ENCODE measurements at regions not wholly inside any gene's neighbourhood (a gene's known extent, or its start where the extent isn't known, plus 50 kb on each side); places are given as distances from the start of the nearest gene placed in this dataset.
"Not testable (repeated sequence)": the region's sequence is repeated elsewhere in the genome, so short reads cannot be mapped to it uniquely, and the experiment has no call there.

DNA sequence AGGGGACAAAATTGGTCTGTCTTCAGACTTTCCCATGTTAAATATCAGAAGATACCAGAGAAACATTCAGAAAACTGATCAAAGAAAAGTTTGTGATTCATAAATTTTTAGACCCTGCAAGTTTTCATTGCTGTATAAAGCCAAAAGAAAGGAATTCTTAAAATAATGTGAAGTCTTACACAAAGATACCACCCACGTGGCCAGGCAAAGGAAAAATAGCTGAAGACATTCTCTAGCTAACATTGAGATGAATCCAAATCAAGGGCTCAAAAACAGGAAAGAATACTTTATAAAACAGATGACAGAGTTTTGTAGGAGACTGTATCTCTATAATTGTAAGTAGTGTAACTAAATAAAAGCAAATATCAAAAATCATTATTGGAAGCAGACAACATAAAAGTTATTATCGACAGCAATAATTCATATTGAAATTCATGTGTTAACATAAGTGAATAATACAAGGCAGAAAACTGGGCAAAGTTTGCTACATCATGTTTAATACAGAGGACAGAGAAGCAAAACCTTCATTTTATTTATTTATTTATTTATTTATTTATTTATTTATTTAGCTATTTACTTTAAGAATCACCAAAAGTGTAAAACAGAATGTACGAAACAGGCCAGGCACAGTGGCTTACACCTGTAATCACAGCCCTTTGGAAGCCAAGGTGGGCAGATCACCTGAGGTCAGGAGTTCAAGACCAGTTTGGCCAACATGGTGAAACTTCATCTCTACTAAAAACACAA lies 204.6 kb upstream of the SLIT2 start:
- DNase-seq (ENCODE audit: low read depth): no peak

- no peak for DNase-seq (ENCODE audit: low read depth)
Measured at GRCh38 chr4:20046179-20046578, 205.5 kb upstream of the SLIT2 start.

DNA sequence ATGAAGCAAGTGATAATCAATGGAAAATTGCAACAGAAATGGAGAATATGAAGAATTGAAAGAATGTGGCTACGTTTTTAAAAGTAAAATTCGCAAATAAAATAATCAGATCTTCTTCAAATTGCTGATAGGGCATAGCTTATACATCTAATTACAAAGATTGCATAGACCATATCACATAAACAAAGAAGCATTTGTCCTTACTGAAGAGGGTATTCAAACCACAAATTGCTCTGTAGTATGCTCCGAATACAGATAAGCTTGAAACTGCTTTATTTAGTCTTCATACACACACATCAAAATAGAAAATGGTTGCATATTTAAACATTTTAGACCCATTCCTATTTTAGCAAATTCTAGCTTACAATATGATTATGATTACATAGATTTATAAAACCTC lies 206.7 kb upstream of the SLIT2 start:
- no peak for DNase-seq (ENCODE audit: low read depth)

GRCh38 chr4:20044502-20044911 lies 207.2 kb upstream of the SLIT2 start:
- DNase-seq (ENCODE audit: low read depth): no peak

DNA sequence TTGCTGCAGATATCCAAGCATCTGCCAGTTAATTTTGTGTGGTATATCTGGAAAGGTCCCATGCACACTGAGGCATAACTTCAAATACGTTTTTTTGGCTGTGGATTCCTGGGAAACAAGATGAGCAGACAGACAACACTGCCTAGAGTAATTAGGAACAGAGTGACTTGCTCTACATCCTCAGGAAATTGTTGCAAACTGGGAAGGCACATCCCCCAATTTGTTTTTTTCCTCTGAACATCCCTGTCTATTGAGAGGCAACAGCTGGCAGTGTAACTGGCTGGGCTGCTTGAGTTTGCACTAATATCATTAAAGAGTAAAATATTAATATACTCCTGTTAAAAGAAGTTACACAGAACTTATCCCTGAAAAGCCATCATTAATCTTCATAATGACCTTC lies 207.7 kb upstream of the SLIT2 start:
- no peak for DNase-seq (ENCODE audit: low read depth)

DNA sequence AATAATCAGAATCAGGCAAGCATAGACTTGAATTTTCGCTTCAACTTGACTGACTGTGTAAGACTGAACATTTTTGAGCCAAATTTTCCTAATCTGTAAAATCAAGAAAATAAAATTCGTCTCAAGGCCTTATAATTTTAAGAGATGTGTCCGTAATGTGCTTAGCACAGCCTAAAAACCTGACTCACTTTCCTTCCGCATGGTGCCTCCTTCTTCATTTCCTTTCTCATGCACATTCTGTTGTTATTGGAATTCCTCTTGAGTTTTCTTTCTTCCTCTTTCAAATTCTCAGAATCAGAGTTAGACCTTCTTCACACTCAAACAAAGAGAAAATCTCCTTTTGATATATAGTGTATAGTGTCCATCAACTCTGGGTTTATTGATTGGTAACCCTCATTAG lies 208.9 kb upstream of the SLIT2 start:
- no peak for DNase-seq (ENCODE audit: low read depth)

- DNase-seq (ENCODE audit: low read depth): no peak
Measured at GRCh38 chr4:20041839-20042407, 209.8 kb upstream of the SLIT2 start.

GRCh38 chr4:20037745-20038144 lies 214.0 kb upstream of the SLIT2 start:
- DNase-seq (ENCODE audit: low read depth): no peak

GRCh38 chr4:20030108-20030507 lies 221.6 kb upstream of the SLIT2 start:
- no peak for DNase-seq (ENCODE audit: low read depth)

GRCh38 chr4:20028645-20029044 lies 223.1 kb upstream of the SLIT2 start:
- no peak for DNase-seq (ENCODE audit: low read depth)

DNA sequence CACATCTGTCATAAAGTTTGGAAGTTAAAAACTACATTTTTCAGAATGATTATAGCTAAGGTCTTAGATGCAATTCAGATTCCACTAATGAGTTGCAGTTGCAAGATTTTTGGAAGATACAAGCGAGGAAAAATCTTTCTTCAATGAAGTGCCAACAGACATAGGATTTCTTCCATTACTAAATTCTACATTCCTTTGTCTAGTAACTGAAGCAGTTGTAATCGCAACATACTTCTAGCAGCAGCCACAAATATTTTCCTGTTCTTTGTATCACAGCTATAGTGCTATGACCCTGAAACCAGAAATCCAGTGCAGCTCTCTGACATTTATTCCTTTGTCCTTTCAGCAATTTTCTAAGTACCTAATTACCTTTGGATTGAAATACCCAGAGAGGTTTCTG lies 225.2 kb upstream of the SLIT2 start:
- DNase-seq (ENCODE audit: low read depth): no peak

DNA sequence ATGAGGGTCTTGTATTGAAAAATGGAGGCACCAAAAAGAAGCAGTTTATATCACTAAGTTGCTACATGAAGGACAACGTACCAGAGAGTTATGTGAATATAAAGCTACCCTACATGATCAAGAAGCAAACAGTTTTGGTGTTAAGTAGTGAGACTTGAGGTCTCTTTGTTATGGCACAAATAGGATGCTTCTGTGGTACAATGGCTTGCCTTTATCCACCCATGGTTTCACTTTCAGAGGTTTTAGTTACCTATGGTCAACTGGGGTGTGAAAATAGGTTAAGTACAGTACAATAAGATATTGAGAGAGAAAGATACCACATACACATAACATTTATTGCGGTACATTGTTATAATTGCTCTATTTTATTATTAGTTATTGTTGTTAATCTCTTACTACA lies 229.2 kb upstream of the SLIT2 start:
- no peak for DNase-seq (ENCODE audit: low read depth)

DNA sequence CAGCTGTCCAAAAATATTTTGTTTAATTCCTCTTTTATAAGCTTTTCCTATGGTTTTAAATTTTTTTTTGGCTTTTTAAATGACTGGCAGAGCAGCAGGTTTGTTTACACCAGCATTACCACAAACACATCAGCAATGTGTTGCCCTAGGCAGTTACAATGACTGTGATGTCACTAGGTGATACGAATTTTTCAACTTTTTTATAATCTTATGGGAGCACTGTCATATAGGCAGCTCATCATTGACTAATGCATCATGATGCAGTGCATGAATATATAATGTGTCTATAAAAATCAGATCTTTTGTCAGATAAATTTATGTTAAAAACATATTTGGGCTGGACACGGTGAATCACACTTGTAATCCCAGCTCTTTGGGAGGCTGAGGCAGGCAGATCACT lies 231.6 kb upstream of the SLIT2 start:
- no peak for DNase-seq (ENCODE audit: low read depth)

- DNase-seq (ENCODE audit: low read depth): no peak
Measured at GRCh38 chr4:20019310-20020015, 232.2 kb upstream of the SLIT2 start.

DNA sequence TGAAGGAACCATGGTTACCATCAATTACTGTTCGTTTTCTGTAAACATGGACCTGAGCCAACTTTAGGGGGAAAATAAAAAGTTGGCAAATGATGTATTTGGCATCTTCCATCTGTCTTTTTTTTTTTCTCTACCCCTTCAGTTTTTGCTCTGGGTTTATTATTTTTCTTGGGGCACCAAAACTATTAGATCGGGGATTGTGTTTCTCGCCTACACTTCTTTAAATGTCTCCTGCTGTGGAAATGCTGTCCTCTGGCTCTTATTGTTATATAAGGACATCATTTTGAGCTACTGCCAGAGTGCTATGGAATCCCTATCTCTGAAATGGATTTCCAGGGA lies 234.0 kb upstream of the SLIT2 start:
- no peak for DNase-seq (ENCODE audit: low read depth)

DNA sequence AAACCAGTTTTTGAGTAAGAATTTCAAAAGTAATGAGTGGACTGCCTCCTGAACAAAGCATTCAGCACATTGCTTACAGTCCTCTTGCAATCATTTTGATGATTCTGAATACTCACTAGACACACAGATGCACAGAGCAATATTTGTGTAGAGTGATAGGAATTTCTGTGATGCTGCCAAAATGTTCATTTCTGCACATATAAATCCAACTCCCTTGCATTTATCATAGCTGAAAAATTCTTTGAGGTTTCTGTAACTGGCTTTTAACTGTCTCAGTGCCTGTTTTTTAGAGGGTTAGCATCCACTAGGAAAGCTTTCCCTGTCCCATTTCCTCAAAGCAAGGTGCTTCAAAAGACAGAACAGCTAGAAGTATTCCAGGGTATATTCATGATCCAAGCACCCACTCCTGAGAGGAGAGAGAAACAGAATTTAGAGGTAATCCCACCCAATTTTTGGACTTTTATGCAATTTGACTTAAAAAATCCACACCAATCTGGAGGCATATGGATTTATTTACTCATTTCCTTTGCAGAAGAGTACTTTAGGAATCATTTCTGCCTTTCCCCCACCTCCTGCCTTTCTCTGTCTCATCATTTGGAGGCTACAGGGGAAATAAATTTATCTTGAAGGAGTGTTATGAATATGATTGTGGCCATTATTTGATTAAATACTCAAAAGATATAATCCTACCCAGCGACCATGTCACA lies 234.5 kb upstream of the SLIT2 start:
- no peak for DNase-seq (ENCODE audit: low read depth)

DNA sequence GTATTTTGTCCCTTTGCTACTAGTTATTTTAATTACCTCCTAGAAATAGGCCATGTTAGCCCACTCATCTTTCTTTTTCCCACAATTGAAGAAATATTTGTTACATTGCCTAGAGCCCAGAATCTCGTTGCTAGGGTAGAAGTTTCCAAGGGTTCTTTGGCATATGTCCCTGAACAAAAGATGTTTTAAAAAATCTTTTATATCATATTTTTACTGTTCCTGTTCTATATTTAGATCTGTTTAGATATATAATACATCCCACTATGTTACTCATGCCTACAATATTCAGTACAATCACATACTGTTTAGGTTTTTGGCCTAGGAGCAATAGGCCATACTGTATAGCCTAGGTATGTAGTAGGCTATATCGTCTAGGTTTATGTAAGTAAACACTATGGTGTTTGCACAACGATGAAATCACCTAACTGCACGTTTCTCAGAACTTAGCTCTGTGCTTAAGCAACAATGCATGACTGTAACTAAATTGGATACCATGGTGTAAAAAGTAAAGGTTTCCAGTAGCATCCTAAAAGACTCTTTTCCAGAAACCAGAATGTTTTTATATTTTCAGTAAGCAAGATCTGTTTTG lies 236.0 kb upstream of the SLIT2 start:
- DNase-seq (ENCODE audit: low read depth): no peak

- not testable (repeated sequence) for DNase-seq (ENCODE audit: low read depth)
Measured at GRCh38 chr4:20003836-20004558, 247.7 kb upstream of the SLIT2 start.

GRCh38 chr4:19999775-20000414 lies 251.8 kb upstream of the SLIT2 start:
- no peak for DNase-seq (ENCODE audit: low read depth)

- DNase-seq (ENCODE audit: low read depth): no peak
Measured at GRCh38 chr4:19999276-19999675, 252.4 kb upstream of the SLIT2 start.

DNA sequence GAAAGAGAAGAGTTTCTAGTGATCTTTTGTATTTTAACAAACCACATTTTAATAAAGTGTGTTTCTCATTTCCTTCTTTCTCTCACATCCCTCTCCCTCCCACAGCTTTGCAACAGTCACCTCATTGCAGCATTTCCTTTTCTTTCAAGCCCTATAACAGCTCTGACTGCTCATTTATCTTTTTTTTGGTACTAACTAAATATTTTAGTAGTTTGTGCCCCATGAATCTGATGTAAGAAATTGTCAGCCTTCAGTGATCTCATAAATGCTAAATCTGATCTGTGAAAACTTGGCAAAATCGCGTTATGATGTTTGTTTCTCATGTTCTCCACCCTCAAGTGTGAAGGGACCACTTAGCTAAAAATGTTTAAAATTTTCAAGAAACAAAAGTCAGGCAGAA lies 258.5 kb upstream of the SLIT2 start:
- DNase-seq (ENCODE audit: low read depth): no peak

Measured in stimulated activated CD8-positive, alpha-beta memory T cell treated with anti-CD3 and anti-CD28 coated beads, Interleukin-4, amount 100 ng/mL, for 24 hours (primary cell).